Activated CD4-positive, alpha-beta memory T cell treated with anti-CD3 and anti-CD28 coated beads, Interleukin-2, amount 10 ng/mL, durations not matched to agents 7 days and 5 days (primary cell): ENCODE measurements at regions not wholly inside any gene's neighbourhood (a gene's known extent, or its start where the extent isn't known, plus 50 kb on each side); places are given as distances from the start of the nearest gene placed in this dataset.

ENCODE experiments used
- CTCF ChIA-PET: fragments of 350-600 bp; sonication (Branson Sonifier 250); formaldehyde crosslinking; loops from one replicate; lab custom pipeline; 2021; ENCODE audit warnings: antibody characterized with exemption, inconsistent platforms; lab: Charles Lee
- POLR2A ChIA-PET: fragments of 350-600 bp; sonication (Branson Sonifier 250); formaldehyde crosslinking; loops from one replicate; lab custom pipeline; 2021; ENCODE audit warnings: antibody characterized with exemption; lab: Charles Lee
- DNase-seq: peaks from one replicate; pipeline ENCODE4 v3.0.0-alpha.2; 2020
- H3K27ac Mint-ChIP-seq: one replicate; pipeline ENCODE4 v1.8.0; 2021; ENCODE audit warnings: mild to moderate bottlenecking, mixed read lengths
- H3K27me3 Mint-ChIP-seq: one replicate; pipeline ENCODE4 v1.8.0; 2021; ENCODE audit warnings: mixed read lengths
- H3K36me3 Mint-ChIP-seq: one replicate; pipeline ENCODE4 v1.8.0; 2021; ENCODE audit warnings: low read depth, mixed read lengths
- H3K4me1 Mint-ChIP-seq: one replicate; pipeline ENCODE4 v1.8.0; 2021; ENCODE audit warnings: mixed read lengths
- H3K4me3 Mint-ChIP-seq: one replicate; pipeline ENCODE4 v1.8.0; 2021; ENCODE audit warnings: mild to moderate bottlenecking, mixed read lengths
- H3K9me3 Mint-ChIP-seq: one replicate; pipeline ENCODE4 v1.8.0; 2021; ENCODE audit warnings: mixed read lengths

- POLR2A ChIA-PET, result no interaction called here
- H3K27me3 Mint-ChIP-seq, result no peaks in the 10 kb centered on the region
- CTCF ChIA-PET, result no interaction called here
- no peaks in the 10 kb centered on the region for H3K36me3 Mint-ChIP-seq
- H3K4me3 Mint-ChIP-seq, result no peak overlapping the region
- no peak overlapping the region for H3K27ac Mint-ChIP-seq
- DNase-seq, result no peak
- no peaks in the 10 kb centered on the region for H3K4me1 Mint-ChIP-seq
- H3K9me3 Mint-ChIP-seq, result no peaks in the 10 kb centered on the region
These were observed 107.1 kb upstream of the ARHGAP24 start for GRCh38 chr4:85367815-85368214.

DNA sequence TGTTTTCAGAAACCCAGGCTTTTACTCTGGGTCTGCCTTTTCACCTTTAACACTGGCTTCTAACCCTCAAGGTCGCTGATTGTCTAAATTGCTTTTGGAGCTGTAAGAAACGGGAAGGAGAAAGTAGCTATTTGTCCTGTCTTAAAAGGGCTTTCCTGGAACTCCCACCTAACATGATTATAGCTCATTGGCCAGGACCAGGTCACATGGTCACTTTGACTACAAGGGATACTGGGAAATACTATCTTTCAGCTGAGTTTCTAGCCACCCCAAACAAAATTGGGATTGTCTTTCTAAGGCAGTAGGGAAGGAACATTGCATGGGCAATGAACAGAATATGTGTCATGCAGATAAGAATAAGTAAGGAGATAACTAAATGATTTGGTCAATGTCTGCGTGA is 106.7 kb upstream of the ARHGAP24 start:
- CTCF ChIA-PET, result interaction anchor here (1.1 kb wide), 1 partner anchor 112 kb away, joined by 3 read pairs; no protein-coding TSS in a partner anchor

DNA sequence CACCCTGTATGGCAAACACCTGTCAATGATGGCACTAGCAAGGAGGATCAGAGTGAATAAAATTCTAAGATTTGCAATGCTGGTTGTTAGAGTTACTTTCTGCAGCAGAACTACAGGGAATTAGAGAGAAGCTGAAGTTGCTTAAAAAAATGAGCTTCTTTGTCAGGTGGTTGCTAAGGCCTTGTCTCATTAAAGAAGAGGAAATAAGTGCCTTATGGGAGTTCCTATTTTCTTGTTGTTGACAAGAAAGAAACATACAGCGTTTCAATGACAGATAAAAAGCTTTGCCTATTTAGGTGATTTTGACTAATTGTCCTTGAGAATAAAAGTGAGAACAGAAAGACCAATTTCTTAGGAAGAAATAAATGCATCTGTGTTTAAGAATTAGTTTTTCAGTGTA is 106.0 kb upstream of the ARHGAP24 start:
- ChIA-PET POLR2A (no interaction called here), CTCF (interaction anchor here (1.1 kb wide), 1 partner anchor 113 kb away, joined by 3 read pairs; no protein-coding TSS in a partner anchor)
- Mint-ChIP-seq H3K27ac (no peak overlapping the region), H3K27me3 (no peaks in the 10 kb centered on the region), H3K9me3 (no peaks in the 10 kb centered on the region), H3K4me3 (no peak overlapping the region), H3K4me1 (no peaks in the 10 kb centered on the region), H3K36me3 (no peaks in the 10 kb centered on the region)
- no peak for DNase-seq

More for the DNA sequence above, 106.7 kb upstream of the ARHGAP24 start:
- no peak for DNase-seq
- no peaks in the 10 kb centered on the region for H3K36me3 Mint-ChIP-seq
- H3K4me1 Mint-ChIP-seq, result no peaks in the 10 kb centered on the region
- POLR2A ChIA-PET, result no interaction called here
- H3K27me3 Mint-ChIP-seq, result no peaks in the 10 kb centered on the region
- no peak overlapping the region for H3K4me3 Mint-ChIP-seq
- H3K27ac Mint-ChIP-seq, result no peak overlapping the region
- no peaks in the 10 kb centered on the region for H3K9me3 Mint-ChIP-seq

DNA sequence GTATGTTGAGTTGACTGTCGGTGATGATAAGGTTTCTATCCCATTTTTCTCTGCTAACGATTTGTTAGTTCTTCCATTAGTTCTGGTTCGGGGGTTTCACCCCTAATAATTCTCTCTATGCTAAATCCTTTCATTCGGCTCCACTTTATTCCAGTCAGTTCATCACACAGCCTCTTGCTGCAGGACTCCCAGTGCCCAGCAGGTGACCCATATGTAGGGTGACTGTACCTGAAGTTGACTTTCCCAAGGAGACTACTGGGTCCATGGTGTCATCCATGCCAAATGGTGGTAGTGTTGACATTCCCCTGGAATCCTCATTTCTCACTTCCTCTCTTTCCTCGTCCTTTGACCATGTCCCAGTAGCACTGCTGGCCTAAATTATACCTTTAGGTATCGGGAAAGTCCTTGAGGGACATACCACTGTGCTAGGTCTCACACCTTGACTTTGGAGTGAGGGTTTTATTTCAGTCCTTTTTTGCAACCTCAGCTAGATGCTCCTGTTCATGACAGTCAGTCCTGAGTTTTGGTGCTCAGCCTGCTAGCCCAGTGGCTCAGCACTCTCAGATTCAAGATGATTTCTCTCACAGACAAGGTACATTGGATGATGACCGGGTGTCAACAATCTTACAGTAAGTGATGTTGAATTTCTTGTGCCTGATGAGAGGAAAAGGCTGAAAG is 105.1 kb upstream of the ARHGAP24 start:
- no peak for DNase-seq
- ChIA-PET CTCF (interaction anchor here (1.1 kb wide), 1 partner anchor 114 kb away, joined by 3 read pairs; no protein-coding TSS in a partner anchor), POLR2A (no interaction called here)
- Mint-ChIP-seq H3K4me3 (no peak overlapping the region), H3K9me3 (no peaks in the 10 kb centered on the region), H3K36me3 (no peaks in the 10 kb centered on the region), H3K27me3 (no peaks in the 10 kb centered on the region), H3K4me1 (no peaks in the 10 kb centered on the region), H3K27ac (no peak overlapping the region)

DNA sequence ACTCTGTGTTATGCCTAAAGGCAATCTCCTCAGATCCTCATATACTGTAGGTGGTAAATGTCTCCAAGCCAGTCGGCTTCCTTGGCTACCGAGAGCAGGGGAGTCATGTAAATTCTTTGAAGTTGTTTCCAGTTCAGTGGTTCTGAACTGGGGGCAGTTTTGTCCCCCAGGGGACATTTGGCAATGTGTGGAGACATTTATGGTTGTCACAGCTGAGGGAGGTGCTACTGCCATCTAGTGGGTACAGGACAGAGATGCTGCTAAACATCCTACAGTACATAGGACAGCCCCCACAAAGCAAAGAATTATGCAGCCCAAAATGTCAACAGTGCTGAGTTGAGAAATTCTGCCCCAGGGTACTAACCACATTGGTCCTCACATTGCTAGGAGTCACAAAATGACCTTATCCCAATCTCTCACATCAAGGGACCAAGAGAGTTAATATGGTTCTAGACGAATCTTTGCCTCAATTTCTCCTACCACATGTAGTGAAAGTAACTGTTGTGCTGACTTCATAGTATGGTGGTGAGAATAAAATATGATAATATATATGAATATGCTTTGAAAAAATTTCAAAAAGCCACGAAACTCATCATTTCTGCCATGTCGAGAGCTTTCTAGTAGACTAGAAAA is 104.4 kb upstream of the ARHGAP24 start:
- Mint-ChIP-seq H3K36me3 (no peaks in the 10 kb centered on the region), H3K9me3 (no peaks in the 10 kb centered on the region), H3K27ac (no peak overlapping the region), H3K4me3 (no peak overlapping the region), H3K4me1 (no peaks in the 10 kb centered on the region), H3K27me3 (no peaks in the 10 kb centered on the region)
- POLR2A ChIA-PET, result no interaction called here
- CTCF ChIA-PET, result interaction anchor here (1.0 kb wide), 1 partner anchor 223 kb away, joined by 4 read pairs; no protein-coding TSS in a partner anchor
- peak; percentile 22 for DNase-seq

GRCh38 chr4:85372966-85373365 is 102.0 kb upstream of the ARHGAP24 start:
- Mint-ChIP-seq H3K27ac (no peak overlapping the region), H3K9me3 (no peaks in the 10 kb centered on the region), H3K4me3 (no peak overlapping the region), H3K36me3 (no peaks in the 10 kb centered on the region), H3K4me1 (no peaks in the 10 kb centered on the region), H3K27me3 (no peaks in the 10 kb centered on the region)
- ChIA-PET POLR2A (no interaction called here), CTCF (no interaction called here)
- no peak for DNase-seq

- CTCF ChIA-PET, result no interaction called here
- H3K9me3 Mint-ChIP-seq, result no peaks in the 10 kb centered on the region
- H3K27me3 Mint-ChIP-seq, result no peaks in the 10 kb centered on the region
- DNase-seq, result no peak
- H3K36me3 Mint-ChIP-seq, result no peaks in the 10 kb centered on the region
- no peaks in the 10 kb centered on the region for H3K4me1 Mint-ChIP-seq
- POLR2A ChIA-PET, result no interaction called here
- H3K27ac Mint-ChIP-seq, result no peak overlapping the region
- no peak overlapping the region for H3K4me3 Mint-ChIP-seq
These were observed 98.7 kb upstream of the ARHGAP24 start for GRCh38 chr4:85376285-85376684.

GRCh38 chr4:85381968-85382367 is 93.0 kb upstream of the ARHGAP24 start:
- ChIA-PET CTCF (no interaction called here), POLR2A (no interaction called here)
- no peak for DNase-seq
- Mint-ChIP-seq H3K36me3 (no peaks in the 10 kb centered on the region), H3K27me3 (no peaks in the 10 kb centered on the region), H3K4me3 (no peak overlapping the region), H3K9me3 (no peaks in the 10 kb centered on the region), H3K27ac (no peak overlapping the region), H3K4me1 (no peaks in the 10 kb centered on the region)

- no peak overlapping the region for H3K27ac Mint-ChIP-seq
These were observed 83.9 kb upstream of the ARHGAP24 start for GRCh38 chr4:85391071-85391470.

GRCh38 chr4:85391589-85392410 is 83.2 kb upstream of the ARHGAP24 start:
- no peak for DNase-seq
- no peaks in the 10 kb centered on the region for H3K4me1 Mint-ChIP-seq
- H3K27me3 Mint-ChIP-seq, result no peaks in the 10 kb centered on the region
- peaks cover 3% of the 10 kb centered on the region for H3K9me3 Mint-ChIP-seq
- H3K36me3 Mint-ChIP-seq, result no peaks in the 10 kb centered on the region
- no peak overlapping the region for H3K27ac Mint-ChIP-seq
- CTCF ChIA-PET, result no interaction called here
- POLR2A ChIA-PET, result no interaction called here
- no peak overlapping the region for H3K4me3 Mint-ChIP-seq

More at GRCh38 chr4:85391071-85391470, 83.9 kb upstream of the ARHGAP24 start:
- Mint-ChIP-seq H3K4me3 (no peak overlapping the region), H3K9me3 (peaks cover 3% of the 10 kb centered on the region), H3K27me3 (no peaks in the 10 kb centered on the region), H3K36me3 (no peaks in the 10 kb centered on the region), H3K4me1 (no peaks in the 10 kb centered on the region)
- ChIA-PET CTCF (no interaction called here), POLR2A (no interaction called here)
- no peak for DNase-seq

GRCh38 chr4:85393201-85393600 is 81.7 kb upstream of the ARHGAP24 start:
- CTCF ChIA-PET, result no interaction called here
- no peaks in the 10 kb centered on the region for H3K27me3 Mint-ChIP-seq
- H3K4me1 Mint-ChIP-seq, result no peaks in the 10 kb centered on the region
- H3K27ac Mint-ChIP-seq, result no peak overlapping the region
- no peak for DNase-seq
- no peaks in the 10 kb centered on the region for H3K36me3 Mint-ChIP-seq
- peaks cover 3% of the 10 kb centered on the region for H3K9me3 Mint-ChIP-seq
- no peak overlapping the region for H3K4me3 Mint-ChIP-seq
- POLR2A ChIA-PET, result no interaction called here

GRCh38 chr4:85398276-85398675 is 76.7 kb upstream of the ARHGAP24 start:
- no peaks in the 10 kb centered on the region for H3K9me3 Mint-ChIP-seq
- no peaks in the 10 kb centered on the region for H3K36me3 Mint-ChIP-seq
- POLR2A ChIA-PET, result no interaction called here
- H3K27ac Mint-ChIP-seq, result no peak overlapping the region
- H3K4me1 Mint-ChIP-seq, result no peaks in the 10 kb centered on the region
- CTCF ChIA-PET, result no interaction called here
- DNase-seq, result no peak
- no peak overlapping the region for H3K4me3 Mint-ChIP-seq
- H3K27me3 Mint-ChIP-seq, result no peaks in the 10 kb centered on the region

DNA sequence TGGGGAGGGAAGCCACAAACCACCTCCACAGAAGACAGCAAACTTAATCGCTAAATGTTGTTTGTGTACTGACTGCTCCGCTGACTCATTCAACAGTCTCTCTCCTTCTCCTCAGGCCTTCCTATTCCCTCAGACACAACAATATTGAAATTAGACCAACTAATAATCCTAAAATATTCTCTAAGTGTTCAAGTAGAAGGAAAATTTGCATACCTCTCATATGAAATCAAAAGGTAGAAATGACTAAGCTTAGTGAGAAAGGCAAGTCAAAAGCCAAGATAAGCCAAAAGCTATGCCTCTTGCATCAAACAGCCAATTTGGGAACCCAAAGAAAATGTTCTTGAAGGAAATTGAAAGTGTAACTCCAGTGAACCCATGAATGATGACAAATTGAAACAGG is 75.7 kb upstream of the ARHGAP24 start:
- no peaks in the 10 kb centered on the region for H3K9me3 Mint-ChIP-seq
- no peaks in the 10 kb centered on the region for H3K27me3 Mint-ChIP-seq
- no peak overlapping the region for H3K27ac Mint-ChIP-seq
- CTCF ChIA-PET, result no interaction called here
- DNase-seq, result no peak
- no peaks in the 10 kb centered on the region for H3K4me1 Mint-ChIP-seq
- H3K4me3 Mint-ChIP-seq, result no peak overlapping the region
- POLR2A ChIA-PET, result no interaction called here
- H3K36me3 Mint-ChIP-seq, result no peaks in the 10 kb centered on the region
